Activated CD8-positive, alpha-beta memory T cell treated with anti-CD3 and anti-CD28 coated beads, Interleukin-2, amount 50 U/mL, for 48 hours (primary cell): ENCODE measurements at regions not wholly inside any gene's neighbourhood (a gene's known extent, or its start where the extent isn't known, plus 50 kb on each side); places are given as distances from the start of the nearest gene placed in this dataset.
"Not testable (repeated sequence)": the region's sequence is repeated elsewhere in the genome, so short reads cannot be mapped to it uniquely, and the experiment has no call there.

Source experiments
- DNase-seq: peaks from one replicate; pipeline ENCODE4 v3.0.0-alpha.2; 2020

DNA sequence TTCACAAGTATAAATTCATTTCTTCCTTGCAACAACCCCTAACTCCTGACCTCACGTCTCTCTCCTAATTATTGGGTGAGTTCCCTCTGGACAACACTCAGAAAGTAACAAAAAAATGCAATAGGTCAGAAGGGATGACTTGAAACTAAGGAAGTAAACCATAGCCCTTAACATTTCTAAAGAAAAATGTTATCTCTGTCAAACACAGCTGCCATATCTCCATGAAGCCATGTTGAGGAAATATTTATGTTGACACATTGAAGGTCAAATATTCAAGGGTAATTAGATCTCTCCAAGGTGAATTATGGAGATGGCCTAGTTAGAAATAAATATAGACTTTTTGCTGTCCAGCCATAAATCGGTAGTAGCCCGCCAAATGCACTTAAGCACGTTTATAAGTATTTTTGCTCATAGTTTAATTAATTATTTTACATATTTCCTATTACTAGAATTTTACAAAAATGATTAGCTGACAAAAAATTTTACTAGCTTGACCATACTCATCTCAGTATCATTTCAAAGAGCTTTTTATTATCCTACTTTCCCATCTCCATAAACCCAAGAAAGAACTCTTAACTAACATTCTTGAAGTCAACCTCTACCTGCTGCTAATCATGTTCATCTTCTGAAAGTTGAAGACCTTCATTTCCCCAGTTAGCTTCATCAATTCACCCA lies 160.1 kb upstream of the PKN2 start:
- no peak for DNase-seq

- no peak for DNase-seq
Measured at GRCh38 chr1:88526456-88526855, 157.6 kb upstream of the PKN2 start.

DNA sequence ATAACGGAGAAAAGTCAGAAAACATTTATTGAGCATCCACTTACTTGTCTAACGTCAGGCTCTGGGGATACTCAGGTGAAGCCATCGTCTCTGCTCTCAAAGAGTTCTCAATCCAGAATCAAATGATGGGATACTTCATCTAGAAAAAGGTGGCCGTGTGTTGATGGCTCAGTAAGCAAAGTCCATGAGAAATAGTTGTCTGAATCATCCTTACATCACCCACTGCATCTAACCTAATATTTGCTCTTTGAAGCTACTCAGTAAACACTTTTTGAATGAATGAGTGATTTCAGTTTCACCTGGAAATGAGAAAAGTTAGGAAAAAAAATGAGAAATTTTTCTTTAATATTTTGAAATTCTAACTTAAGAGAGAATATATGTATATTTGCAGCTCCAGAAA lies 155.3 kb upstream of the PKN2 start:
- no peak for DNase-seq

- no peak for DNase-seq
Measured at GRCh38 chr1:88529581-88529980, 154.5 kb upstream of the PKN2 start.

GRCh38 chr1:88530246-88530645 lies 153.8 kb upstream of the PKN2 start:
- no peak for DNase-seq

DNA sequence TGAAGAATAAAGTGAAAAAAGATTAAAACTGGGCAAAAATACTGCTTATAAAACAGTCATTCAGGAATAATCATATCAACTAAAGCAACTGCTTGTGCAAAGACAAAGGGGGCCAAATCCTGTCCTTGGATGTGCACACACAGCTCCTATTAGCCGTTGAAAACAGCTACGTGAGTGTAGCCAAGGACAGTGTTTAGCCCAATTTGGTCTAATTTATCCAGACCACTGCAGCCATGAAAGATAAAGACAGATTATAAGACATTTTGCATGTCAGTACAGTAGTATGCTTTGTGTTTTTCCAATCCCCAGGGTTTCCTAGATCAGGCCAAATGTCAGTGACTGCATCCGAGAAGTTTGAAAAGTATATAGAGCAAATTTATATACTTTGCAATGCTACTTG lies 146.3 kb upstream of the PKN2 start:
- DNase-seq, result no peak

GRCh38 chr1:88538222-88538899 lies 145.7 kb upstream of the PKN2 start:
- DNase-seq, result no peak

GRCh38 chr1:88540255-88540654 lies 143.8 kb upstream of the PKN2 start:
- DNase-seq, result no peak

DNA sequence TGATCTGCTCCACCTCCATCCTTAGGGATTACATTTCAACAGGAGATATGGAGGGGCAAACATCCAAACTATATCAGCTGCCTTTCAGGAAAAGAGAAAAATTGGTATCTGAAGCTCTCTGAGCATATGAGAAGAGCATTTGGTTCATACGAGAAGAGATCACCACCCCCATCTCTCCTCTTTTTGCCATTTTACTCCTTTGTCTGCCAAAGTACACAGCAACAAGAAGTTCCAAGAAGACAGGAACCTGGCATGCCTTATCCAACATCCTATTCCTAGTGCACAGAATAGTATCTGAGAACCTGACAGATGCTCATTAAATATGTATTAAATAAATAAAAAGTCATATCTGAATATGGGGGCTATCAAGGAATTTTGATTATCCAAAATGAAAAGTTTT lies 142.5 kb upstream of the PKN2 start:
- DNase-seq, result no peak

DNA sequence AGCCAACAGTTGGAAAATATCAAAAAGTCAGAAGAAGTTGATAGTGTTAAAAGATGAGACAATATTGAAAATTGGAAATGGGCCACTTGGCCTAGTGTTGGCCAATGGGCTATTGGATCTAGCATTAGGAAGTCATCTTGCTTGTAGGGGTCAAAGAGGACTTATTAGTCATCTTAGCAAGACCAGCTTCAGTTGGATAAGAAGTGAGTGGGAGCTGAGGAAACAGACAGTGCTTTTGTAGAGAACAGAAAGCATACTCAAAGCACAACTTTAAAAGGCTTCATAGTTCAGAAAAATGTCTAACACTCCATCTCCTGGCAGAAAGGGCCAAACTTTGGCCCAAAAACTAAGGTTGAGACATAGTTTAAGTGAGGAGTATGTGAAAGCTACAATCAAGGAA lies 139.9 kb upstream of the PKN2 start:
- DNase-seq, result no peak

GRCh38 chr1:88549536-88549935 lies 134.5 kb upstream of the PKN2 start:
- DNase-seq, result no peak

GRCh38 chr1:88552226-88552625 lies 131.8 kb upstream of the PKN2 start:
- no peak for DNase-seq

DNA sequence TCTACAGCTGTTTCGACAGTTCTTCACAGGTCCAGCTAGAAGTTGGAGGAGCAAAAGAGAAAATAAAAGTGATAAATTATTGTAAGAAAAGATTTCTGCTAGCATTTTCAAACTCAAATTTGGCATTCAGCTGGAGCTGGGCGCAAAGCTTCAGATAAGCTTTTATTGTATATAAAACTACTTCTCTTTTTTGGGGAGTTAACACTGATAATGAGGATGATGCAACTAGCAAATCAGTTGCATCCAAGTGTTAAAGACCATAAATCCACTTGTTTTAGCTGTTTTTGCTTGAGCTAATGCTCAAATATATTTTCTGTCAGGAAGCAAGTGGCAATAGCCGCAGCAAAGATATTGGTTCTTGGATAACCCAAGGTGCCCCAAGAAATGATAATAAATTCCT lies 127.1 kb upstream of the PKN2 start:
- DNase-seq, result no peak

DNA sequence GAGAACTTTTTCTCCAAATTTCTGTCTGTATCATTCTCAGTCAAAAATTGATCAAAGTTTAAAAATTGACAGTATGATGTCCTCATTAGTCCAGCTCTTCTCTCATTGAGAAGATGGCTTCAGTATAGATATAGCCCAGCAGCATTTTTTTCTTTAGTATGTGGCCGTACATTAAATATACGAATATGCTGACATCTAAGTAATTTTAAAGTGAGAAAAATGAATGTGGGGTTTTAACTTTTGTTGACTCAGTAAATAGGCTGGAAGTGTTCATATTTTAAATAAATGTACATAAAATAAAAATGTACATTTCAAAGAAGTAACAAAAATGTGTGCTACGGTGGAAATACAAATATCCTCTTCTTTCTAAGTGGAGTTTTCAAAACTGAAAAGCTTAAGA lies 123.5 kb upstream of the PKN2 start:
- DNase-seq, result no peak

DNA sequence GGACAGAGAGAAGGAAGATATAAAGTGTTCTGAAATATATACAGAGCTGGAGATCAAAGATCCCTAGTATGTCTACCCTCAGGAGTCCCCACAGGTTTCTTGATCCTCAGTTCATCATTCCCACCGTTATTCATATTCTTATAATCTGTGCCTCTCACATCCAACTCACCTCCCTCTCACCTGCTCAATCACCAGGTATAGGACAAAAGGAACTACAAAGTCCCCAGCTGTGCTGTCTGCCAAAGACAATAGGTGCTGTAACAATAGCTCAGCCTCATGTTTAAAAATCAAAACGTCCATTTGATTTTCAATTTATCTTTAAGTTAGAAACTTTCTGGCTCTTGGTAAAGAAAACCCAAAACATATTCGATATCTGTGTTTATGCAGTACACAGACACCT lies 121.1 kb upstream of the PKN2 start:
- no peak for DNase-seq

DNA sequence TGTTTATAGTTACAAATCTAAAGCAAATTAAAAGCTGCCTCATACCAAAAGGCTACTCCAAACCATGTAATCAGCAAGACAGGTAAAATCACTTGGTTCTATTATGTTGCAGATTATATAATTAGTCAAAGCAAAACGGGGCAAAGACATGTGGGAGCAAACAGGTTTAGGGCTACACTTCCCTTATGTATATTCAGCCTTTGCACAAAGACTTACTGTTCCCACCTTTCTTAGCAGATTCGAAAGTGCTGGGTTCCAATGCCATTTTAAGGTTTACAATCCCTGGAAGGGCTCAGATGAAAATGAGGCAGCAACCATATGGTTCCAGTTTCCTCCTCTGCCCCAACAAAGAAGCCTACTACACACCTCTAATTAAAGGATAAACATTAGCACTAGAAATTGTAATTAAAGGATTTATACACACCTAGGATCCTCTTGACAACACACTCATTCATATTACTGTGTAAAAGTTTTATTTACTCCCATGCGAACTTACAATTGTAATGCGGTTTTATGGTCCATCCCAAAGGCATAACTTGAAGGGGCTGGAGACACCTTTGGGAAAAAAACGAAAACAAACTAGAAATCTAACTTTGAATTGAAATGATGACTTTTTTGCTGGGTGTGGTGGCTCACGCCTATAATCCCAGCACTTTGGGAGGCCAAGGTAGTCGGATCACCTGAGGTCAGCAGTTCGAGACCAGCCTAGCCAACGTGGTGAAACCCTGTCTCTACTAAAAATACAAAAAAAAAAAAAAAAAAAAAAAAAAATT lies 117.3 kb upstream of the PKN2 start:
- DNase-seq, result no peak

DNA sequence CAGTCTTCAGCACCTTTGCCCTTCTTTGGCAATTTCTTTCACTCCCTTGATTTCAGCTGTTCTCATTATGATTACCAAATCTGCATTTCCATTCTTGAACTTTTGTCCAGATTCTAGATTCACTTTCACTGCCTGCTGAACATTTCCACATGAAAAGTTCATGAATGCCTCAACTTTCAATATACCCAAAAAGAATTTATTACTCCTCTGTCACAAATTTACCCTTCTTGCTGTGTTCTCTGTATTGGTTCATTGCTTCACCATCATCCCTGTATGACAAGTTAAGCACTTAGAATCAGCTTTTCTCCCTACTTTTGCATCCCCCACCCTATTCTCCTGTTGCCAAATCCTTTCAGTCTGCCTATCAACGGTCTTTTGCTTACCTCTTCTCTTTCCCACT lies 112.6 kb upstream of the PKN2 start:
- no peak for DNase-seq

- no peak for DNase-seq
Measured at GRCh38 chr1:88579598-88579997, 104.5 kb upstream of the PKN2 start.

GRCh38 chr1:88581703-88582102 lies 102.4 kb upstream of the PKN2 start:
- DNase-seq, result no peak

GRCh38 chr1:88593358-88593757 lies 90.7 kb upstream of the PKN2 start:
- DNase-seq, result no peak

GRCh38 chr1:88595355-88596002 lies 88.6 kb upstream of the PKN2 start:
- DNase-seq, result no peak

DNA sequence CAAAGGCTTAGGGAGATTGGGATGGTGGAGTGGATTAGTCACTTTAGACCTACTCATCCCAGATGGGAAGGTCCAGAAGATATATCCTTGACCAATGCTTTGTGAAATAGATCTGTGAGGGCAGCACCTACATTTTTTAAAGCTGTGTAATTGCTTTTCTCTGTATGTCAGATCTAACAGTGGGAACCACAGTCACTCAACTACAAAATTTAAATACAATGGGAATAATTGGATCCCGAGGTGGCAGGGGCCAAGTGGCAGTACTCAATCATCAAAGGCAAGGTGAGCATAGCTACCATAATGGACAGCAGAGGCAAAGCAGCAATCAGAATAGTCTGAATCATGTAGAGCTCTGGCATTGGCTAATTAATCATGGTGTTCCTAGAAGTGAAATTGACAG lies 86.1 kb upstream of the PKN2 start:
- not testable (repeated sequence) for DNase-seq

GRCh38 chr1:88608139-88608943 lies 75.7 kb upstream of the PKN2 start:
- no peak for DNase-seq
